HG03520 (cell line): ENCODE measurements at regions not wholly inside any gene's neighbourhood (a gene's known extent, or its start where the extent isn't known, plus 50 kb on each side); places are given as distances from the start of the nearest gene placed in this dataset.
"Not testable (repeated sequence)": the region's sequence is repeated elsewhere in the genome, so short reads cannot be mapped to it uniquely, and the experiment has no call there.

Source experiments
- ATAC-seq: cut with Tn5 transposase; IDR thresholded peaks from one replicate; pipeline ENCODE4 v1.9.1; 2021; ENCODE audit warnings: mild to moderate bottlenecking, moderate library complexity; ENCODE audit not compliant: unreplicated experiment

GRCh38 chr13:50256536-50257321 is 241.5 kb downstream of the KCNRG start:
- ATAC-seq, result not testable (repeated sequence)

DNA sequence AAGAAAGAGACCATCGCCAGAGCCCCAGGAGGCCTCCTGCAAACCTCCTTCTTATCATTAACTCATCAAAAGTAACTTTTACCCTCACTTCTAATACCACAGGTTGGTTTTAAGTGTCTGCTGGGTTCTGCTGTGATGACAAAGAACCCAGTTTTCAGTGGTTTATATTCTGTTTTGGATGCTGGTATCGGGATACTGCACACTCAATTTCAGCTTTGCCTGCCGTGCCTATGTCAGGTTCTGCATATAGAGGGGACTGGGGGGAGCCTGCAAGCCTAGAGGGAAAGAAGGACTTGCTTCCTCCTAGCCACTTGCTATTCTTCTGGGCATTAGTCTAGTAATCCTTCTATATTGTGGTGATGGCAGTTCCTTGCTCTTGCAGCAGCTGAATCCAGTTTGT is 242.4 kb downstream of the KCNRG start:
- ATAC-seq, result no peak

GRCh38 chr13:50261130-50261901 is 246.1 kb downstream of the KCNRG start:
- ATAC-seq, result no peak

- no peak for ATAC-seq
These were observed 251.8 kb downstream of the KCNRG start for GRCh38 chr13:50267066-50267465.

GRCh38 chr13:50267917-50268316 is 252.7 kb downstream of the KCNRG start:
- ATAC-seq, result no peak

DNA sequence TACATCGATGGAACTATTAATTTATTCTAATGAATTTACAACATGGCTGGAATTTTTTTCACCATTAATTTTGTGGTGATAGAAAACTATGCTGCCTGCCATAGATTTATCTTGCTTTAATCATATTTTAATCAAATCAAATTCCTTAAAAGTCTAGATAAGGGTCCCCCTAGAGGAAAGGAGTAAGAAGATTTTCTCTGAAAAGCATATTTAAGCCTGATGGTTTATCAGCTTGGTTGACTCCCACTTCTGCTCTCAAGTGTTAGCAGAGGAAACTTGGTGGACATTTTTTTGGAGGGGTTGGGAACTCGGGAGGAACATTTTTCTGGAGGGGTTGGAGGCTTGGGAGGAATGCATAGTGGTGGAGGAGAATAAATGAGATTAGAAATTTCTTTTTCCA is 253.3 kb downstream of the KCNRG start:
- ATAC-seq, result no peak

GRCh38 chr13:50274181-50274580 is 258.9 kb downstream of the KCNRG start:
- no peak for ATAC-seq

DNA sequence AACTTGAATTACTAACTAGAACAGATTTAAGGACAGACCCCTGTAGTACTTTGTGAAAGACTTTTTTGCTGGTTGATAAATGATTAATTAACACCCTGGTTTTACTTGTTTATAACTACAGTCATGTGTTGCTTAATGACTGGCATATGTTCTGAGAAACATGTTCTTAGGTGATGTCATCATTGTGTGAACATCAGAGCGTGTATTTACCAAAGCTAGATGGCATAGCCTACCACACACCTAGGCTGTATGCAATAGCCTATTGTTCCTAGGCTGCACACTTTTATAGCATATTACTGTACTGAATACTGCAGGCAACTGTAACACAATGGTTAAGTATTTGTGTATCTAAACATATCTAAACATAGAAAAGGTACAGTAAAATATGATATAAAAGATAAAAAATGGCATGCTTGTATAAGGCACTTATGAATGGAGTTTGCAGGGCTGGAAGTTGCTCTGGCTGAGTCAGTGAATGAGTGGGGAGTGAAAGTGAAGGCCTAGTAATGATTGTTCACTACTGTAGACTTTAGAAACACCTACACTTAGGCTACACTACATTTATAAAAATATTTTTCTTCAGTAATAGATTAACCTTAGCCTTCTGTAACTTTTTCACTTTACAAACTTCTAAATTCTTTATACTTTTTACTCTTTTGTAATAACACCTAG is 260.3 kb downstream of the KCNRG start:
- ATAC-seq, result no peak

DNA sequence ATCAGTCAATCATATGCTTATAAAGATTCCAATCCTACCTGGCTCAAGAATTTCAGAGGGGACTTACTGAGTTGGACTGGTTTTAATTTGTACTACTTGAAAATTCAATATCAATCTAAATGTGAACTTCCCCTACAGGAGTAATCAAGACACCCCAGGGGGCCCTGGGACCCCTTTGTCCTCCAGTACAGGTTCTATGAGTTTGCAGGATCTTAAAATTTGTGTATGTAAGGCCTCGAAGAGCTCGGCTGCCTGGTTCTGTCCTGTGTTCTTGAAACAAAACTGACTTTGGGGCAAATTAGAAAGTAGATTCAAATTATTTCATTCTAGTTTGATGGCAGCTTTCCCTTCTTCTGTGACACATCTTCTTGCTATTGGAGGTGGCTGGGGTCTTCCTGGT is 261.3 kb downstream of the KCNRG start:
- no peak for ATAC-seq

DNA sequence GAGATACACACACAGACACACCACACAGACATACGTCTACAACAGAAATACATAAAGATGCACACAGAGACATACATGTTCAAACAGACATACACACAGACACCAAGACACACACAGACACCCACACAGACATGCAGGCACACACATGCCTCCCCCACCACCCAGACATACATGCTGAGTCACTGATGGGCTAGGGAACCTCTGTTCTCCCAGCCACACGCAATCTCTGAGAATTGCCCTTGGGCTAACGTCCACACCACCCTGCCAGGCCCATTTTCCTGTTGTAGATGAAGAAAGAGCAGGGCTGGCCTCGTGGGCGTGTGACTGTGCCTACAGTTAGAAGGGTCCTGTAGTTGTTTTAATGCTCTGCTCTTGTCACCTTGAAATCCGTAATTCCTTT is 261.9 kb downstream of the KCNRG start:
- no peak for ATAC-seq

DNA sequence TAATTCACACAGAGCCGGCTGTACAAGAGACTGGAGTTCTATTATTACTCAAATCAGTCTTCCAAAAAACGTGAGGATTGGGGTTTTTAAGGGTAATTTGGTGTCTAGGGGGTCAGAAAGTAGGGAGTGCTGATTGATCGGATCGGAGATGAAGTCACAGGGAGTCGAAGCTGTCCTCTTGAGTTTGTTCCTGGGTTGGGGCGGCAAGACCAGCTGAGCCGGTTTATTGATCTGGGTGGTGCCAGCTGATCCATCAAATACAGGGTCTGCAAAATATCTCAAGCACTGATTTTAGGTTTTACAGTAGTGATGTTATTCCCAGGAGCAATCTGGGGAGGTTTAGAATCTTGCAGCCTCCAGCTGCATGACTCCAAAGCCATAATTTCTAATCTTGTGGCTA is 262.7 kb downstream of the KCNRG start:
- ATAC-seq, result no peak

GRCh38 chr13:50280441-50280937 is 265.2 kb downstream of the KCNRG start:
- ATAC-seq, result no peak

DNA sequence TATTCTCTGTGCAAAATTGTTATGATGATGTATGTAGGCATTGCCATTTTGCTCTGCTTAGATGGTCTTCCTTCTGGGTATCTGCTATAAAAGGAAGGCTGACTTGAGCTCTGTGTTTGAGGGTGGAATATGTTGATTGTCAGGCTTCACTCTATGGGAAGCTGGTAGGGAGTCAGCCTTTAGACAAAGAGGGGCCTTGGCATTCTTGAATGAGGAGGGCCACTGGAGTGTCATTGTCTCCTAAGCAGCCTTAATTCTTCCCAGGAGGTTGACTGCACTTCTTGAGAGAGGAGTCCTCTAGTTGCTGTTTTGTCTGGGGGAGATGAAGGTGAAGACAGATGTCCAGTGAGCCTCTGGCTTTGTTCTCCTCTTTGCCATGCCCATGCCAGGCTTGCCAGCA is 266.8 kb downstream of the KCNRG start:
- no peak for ATAC-seq

GRCh38 chr13:50283017-50283416 is 267.8 kb downstream of the KCNRG start:
- no peak for ATAC-seq

DNA sequence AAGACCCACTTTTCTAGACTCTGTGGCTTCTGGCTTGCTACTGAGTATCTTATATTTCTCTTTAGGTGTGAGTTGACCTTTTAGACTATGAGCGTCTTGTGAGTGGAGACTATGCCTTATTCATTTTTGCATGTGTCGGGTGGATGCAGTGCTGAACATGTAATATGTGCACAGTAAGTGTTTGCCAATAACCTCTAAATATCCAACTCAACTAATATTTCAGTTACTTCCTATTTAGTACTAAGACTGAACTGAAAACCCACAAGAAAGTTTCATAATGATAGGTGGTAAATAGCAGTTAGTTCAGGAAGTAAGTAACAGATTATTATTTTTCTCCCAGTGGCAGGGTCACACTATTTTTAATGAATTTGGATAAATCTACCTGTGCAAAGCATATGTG is 269.3 kb downstream of the KCNRG start:
- ATAC-seq, result peak; percentile 77

- ATAC-seq, result no peak
These were observed 270.0 kb downstream of the KCNRG start for GRCh38 chr13:50285283-50285682.

GRCh38 chr13:50286324-50286723 is 271.1 kb downstream of the KCNRG start:
- no peak for ATAC-seq

- ATAC-seq, result no peak
These were observed 274.9 kb downstream of the KCNRG start for GRCh38 chr13:50290186-50290585.

- no peak for ATAC-seq
These were observed 276.4 kb downstream of the KCNRG start for GRCh38 chr13:50291611-50292010.

DNA sequence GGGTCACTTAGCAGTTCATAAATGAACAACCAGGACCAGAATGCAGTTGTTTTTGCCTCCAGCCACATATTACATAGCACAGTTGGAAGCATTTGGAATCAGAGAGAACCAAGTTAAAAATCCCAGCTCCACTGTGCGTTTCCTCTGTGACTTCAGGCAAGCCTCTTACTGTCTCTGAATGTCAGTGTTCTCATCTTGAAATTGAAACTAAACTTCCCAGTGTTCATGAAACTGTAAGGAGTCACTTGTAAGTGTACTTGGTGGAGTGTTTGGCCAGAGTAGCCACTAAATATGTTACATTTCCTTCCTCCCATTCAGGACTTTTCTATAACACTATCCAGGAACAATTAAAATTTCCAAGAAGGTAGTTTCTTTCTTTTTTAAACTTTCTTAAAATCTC is 276.8 kb downstream of the KCNRG start:
- no peak for ATAC-seq

GRCh38 chr13:50294425-50294824 is 279.2 kb downstream of the KCNRG start:
- not testable (repeated sequence) for ATAC-seq
